ENCODE measurements at regions not wholly inside any gene's neighbourhood (a gene's known extent, or its start where the extent isn't known, plus 50 kb on each side); places are given as distances from the start of the nearest gene placed in this dataset.

DNA sequence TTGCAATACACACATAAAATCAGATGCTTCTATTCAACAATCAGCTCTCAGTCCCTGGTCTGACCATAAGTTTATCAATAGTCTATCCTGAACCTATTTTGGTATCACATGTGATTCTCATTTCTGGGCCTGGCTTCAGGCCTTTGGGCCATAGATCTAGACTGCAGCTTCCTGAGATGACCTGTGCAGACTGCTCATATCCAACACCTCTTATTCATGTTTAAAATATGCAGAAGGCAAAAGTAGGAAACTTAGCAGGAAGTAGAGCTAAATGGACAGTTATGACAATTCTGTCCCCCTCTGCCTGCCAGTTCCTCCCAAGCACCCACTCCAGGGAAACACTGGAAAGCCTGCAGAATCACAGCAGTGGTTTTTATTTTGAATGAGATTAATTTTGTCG is 53.3 kb downstream of the C7orf25 start:
- DNase-seq = no peak

DNA sequence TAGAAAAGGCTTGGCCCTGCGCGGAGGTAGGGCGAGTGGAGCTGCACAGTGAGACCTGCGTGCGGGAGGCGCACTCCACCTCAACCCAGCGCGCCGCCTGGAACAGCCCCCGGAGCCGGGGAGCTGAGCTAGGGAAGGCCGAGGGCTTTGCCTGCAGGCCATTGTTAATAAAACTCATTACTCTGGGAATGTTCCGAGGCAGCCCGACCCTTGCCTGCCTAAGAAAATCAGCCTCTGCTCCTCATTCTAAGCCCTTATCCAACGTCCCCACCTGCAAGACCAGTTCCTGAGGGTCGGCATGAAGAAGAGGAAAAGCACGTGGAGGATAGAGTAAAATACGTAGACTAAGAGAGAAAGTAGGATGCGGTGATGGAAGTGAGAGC is 55.3 kb downstream of the C7orf25 start:
- no peak for DNase-seq

DNA sequence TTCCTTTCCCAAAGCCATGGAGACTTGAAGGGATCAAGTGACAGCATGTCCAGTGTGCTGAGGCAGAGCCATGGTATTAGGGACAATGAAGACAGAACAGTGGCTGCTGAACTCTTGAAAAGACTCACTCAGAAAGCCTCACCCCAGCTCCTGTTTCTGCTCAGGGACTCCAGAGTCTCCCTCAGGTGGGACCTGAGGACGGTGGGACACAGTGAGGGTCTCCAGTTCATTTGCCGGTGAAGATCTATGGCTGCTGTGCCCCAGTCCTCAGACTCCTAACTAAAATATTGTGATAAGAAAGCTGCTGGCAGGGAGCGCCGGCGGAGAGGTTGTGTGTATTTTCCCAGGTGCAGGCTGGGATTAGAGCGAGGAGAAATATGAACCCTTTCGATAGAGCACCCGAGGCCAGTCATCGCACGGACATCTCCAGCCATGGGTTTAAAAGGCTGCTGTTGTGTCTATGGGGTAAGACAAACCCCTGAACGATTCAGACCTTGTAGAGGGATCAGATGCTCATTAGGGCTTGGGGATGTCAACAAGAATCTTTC is 57.2 kb downstream of the C7orf25 start:
- DNase-seq = no peak

DNA sequence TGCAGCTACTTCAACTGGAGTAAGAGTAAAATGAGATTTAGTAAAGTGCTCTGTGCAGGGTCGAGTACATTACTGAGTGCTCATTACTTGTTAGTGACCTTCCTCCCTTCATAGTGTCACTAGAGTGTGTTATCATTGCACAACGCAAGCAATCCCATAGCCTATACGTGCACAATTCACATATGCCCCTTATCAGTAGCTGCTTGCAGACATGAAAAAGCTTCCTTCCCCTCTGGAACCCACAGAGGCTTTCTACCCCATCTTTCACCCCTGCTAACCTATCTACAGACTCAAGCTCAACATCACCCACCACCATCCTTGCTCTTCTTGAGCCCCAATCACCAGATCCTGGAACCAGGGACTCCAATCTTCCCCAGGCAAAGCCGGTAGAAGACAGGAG is 59.3 kb downstream of the C7orf25 start:
- no peak for DNase-seq

DNA sequence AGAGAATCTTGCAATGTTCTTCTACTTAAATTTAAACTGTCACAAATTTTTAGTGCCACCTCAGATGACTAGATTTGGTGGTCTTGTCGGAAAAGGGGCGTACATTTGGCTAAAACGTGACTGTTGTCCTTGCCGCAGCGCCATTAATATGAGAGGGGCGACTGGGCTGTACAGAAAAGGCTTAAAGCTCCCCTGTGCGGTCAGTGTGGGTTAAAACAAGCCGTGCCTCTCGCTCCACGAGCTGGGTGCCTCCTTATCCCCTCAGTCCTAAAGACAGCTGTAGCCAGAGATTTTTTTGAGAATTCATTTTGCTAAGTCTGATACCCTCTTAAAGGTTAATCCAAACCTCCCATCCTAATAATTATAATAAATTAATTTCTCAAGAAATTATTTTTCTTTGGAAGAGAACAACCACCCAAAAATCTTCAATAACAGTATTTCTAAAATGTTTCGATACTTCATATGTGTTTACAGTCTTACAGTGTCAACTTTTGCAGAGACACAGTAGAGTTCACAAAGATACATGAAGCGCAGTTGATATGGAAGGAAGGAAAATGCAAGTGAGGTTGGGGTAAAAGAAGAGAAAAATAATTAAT is 68.6 kb downstream of the C7orf25 start:
- DNase-seq = no peak

DNA sequence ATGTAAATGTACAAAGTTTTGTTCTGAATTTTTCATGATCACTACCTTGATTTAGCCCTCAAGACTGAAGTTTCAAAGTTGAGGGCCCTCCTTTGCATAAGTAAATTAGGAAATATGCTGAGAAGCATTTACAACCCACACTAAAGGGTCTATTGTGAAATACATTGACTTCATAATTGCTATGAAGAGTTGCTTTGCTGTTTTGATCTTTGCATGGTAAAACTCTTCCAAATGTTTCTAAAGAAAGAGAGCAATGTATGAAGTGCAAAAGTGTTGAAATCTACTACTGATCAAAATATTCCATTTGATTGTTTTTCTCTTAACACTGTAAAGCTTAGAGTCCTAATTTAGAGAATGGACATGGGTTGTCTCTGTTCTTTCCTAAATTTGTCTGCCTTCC is 77.2 kb downstream of the C7orf25 start:
- DNase-seq = no peak

DNA sequence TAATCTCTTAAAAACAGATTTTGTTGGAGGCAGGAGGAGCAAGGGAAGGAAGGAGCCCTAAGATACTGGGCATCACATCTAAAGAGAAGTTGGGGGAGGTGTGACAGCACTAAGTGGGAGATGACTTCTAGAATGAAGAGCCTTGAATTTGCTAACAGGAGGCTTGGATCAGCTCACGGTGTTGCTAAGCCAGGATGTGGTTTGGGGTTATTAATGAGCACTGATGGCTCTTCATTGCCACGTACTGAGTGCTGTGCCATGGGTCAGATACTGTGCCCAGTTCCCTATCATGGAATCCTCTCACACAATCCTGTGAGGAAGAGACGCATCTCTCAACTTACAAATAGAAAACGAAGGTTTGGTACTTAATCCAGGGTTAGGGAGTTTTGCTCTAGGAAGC is 78.5 kb downstream of the C7orf25 start:
- no peak for DNase-seq

DNA sequence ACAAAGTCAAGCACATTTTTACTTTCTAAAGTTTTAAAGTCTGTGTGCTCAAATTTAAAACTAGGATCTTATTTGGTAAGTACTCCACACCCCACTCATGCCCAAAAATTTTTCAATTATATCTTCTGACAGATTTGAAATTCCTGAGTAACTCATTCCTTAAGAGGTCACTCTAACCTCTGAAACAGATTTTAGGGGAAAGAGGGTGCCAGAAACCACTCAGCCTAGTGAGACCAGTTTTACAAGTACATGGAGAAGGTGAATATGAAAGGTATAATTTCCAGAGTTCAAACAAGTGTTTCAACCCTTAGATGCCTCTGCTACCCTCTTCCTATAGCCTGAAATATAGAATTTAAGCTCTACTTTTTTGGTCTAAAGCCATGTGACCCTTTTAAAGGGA is 79.2 kb downstream of the C7orf25 start:
- no peak for DNase-seq

DNA sequence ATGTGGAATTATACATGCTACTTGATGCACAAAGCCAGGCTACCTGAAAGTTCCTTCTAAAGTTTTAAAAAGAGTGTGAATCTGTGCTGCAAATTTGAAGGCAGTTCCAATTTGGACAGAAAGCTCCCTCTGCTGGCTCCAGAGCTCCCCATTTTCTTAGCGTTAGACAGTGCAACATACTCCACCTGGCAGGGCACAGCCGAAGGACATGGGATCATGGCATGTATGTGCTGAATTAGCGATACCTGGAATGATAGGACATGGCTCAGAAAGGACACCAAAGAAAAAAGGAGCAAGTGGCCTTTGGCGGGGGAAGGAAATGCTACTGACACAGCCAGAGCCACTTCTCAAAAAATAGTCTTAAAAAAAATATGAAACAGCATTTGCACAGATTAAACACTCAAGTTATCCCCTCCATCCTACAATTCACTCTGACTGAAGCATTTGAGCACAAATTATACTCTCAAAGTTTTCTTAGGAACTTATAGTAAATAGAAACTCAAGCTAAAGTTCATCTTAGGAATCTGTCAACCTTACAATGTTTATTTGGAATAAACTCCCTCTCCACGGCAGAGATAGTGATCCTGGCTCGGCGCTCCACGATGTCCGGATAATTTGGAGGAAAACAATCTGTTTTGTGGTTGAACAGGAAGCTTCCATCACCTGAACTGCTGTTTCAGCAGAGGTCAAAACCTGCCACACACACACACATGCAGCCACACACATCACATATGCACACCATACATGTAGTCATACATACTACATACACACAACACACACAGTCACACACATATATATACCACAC is 80.0 kb downstream of the C7orf25 start:
- no peak for DNase-seq

DNA sequence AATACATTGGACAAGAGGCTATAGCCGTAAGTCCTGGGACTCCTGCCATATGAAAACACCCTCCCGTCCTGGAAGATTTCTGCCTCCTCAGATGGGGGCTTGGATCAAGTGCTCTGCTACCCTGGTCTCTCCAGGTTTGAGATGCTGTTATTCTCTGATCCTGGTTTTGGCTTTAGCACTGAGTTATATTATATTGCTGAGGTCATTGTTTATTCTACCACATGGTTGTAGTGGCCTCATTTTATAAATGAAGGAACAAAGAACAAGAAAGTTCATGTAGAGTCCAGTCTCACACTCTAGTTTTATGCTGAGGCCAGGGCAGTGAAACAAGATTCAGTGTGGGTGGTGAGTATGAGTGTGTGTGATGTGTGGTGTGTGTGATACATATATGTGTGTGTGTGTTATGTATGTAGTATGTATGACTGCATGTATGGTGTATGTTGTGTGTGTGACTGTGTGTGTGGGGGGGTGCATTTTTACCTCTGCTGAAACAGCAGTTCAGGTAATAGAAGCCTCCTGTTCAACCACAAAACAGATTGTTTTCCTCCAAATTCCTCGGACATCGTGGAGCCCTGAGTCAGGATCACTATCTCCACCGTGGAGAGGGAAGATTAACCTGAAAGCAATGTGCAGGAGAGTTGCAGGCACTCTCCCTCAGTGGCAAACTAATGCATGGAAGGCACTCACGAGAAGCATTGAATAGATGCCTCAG is 80.7 kb downstream of the C7orf25 start:
- no peak for DNase-seq

DNA sequence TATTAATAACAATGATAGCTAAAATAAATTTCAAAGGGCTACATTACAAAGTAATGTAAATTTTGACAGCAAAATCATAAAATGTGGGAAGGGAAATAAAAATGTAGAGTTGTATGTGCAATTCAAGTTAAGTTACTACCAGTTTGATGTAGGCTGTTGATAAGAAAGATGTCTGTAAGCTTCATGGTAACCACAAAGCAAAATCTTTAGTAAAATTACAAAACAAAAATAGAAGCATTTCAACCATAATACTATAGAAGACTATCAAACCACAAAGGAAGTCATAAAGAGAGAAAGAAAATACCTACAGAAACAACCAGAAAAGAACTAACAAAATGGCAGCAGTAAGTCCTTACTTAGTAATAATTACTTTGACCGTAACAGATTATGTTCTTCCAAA is 99.1 kb downstream of the C7orf25 start:
- DNase-seq = no peak

DNA sequence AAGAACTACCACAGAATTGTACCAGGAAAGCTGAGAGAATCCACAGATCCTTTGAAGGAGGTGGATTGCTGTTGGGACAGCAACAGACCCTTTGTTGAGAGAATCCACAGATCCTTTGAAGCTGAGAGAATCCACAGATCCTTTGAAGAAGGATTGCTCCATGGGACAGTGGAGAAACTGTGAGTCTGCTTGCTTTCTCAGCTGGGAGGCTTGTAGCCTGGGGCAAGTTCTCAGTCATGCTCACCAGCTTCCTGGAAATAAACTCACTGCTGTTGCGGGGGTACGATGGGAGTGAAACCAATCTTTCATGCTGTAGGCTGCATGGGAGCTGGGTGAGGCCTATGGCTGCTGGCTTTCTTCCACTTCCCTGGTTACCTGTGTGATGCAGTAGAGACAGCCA is 106.3 kb downstream of the C7orf25 start:
- DNase-seq = no peak

DNA sequence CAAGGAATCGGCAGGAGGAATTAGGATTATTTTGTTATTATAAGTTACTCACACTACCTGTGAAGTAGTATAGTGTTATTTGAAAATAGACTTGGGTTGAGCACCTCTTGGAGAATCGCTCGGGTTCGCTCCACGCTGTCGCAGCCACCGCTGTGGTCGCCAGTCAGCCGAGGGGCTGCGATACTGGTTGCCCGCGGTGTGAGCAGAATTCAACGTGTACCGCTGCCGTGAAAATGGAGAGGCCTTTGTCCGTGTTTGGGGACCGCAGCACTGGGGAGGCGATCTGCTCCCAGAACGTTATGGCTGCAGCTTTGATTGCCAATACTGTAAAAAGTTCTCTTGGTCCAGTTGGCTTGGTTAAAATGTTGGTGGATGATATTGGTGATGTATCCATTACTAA is 117.2 kb downstream of the C7orf25 start:
- DNase-seq = no peak

DNA sequence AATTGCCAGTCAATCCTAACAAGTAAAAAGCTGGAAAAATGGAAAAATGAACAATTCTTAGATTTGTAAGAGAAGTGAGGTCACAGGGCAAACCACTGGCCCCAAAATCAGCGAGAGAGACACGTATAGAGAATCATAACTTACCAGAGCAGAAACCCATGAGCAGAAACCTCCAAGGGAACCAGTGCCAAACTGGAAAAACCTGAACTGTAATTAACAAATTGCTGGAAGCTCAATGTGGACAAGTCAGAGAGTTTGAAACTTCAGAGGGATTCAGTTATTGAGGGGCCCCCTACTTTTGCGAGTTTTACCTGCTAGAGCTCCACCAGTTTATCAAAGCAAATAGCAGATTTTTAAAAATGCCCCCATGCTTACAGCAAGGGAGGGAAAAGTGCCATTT is 119.0 kb downstream of the C7orf25 start:
- DNase-seq = no peak

DNA sequence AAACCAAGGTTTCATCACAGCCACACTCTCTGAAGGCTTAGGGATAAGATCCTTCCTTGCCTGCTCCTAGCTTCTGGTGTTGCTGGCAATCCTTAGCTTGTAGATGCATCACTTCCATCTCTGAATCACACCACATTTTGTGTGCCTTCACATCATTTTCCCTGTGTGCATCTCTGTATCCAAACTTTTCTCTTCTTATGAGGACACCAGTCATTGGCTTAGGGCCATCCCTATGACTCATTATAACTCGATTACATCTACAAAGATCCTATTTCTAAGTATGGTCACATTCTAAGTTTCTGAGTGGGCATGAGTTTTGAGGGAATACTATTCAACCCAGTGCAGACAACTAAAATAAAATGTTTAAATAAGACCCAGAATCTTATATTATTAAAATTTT is 121.7 kb downstream of the C7orf25 start:
- DNase-seq = no peak

DNA sequence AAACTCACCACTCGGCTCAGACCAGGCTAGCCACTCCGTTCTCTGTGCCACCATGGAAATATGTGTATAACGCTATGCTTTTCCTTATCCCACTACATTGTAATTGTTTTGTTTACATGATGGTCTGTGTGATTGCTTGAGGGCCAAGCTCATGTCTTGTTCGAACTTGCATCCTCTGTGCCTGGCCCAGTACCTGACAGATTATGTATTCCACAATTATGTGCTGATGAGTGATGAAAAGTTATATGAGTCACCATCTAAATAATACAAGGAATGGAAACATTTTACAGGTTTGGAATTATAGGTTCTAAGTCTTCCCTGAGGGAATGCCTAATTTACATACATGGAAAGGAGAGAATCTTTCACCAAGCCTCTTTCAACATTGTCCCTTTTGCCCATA is 137.4 kb downstream of the C7orf25 start:
- DNase-seq = no peak

DNA sequence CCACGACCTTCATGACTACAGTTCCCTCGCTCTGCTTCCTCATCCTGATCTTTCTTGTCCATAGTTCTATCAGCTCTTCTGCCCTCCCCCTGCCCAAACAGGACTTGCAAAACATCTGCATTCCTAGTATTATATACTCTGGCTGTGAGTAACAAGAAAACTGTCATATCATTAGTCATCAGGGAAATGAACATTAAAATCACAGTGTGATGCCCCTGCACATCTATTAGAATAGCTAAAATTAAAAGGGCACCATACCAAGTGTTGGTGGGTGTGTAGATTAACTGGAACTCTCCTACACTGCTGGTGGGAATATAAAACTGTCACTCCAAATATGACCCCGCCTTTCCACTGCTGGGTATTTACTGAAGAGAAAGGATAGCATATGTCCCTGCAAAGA is 141.8 kb downstream of the C7orf25 start:
- DNase-seq = no peak

DNA sequence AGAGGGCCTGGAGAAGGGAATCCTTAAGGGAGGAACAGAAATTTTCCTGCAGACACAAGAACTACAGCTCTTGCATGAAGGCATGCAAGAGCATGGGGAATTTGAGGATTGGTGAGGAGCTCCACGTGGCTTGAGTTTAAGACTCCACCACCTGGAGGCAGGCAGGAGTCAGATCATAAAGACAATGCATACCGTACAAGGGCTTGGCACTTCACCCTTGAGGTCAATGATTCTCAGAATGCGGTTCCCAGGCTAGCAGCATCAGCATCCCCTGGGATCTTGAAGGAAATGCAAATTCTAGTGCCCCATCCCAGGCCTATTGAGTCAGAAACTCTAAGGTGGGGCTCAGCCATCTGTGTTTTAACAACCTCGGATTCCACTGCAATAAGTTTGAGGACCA is 143.8 kb downstream of the C7orf25 start:
- no peak for DNase-seq

DNA sequence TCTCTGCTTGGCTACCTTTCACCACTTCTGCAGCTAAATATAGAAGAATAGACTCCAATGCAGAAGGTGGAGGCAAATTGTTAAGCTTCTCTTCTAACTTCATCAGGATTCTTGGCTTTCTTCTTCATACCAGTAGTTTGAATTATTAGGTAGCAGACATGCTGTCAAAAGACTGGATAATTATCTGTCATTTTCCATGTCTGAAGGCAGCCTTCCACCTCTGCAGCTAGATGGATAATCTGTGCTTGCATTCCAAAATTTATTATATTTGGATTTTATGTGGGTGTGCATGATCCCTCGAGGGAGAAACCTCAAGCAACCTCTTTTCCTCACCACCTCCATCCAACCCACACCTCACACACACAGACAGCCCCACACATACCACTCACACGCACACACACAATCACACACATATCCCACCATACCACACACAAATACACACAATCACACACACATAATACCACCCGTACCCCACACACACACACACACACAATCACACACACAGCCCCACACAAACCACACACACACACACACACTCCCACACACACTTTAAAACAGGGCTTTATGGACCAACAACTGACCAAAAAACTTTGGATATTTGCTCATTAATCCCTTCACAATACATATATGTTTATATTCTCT is 145.0 kb downstream of the C7orf25 start:
- DNase-seq = no peak

DNA sequence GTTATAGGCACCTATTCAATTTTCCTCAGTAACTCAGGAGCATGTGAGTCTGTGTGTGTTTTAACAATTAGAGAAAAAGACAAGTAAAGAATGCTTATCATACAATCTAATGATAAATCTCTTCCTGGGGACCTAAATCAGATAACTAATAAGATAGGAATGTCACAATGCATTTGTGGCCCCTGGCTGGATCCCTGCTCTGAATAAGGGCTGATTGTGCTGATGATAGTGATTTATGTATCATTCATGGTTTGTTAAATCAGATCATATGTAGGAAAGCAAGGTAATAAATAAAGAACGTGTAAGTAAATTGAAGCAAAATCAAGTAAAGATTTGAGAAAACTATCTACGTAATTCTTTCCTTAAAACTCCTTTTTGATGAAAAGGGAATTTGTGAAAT is 145.9 kb downstream of the C7orf25 start:
- no peak for DNase-seq

DNA sequence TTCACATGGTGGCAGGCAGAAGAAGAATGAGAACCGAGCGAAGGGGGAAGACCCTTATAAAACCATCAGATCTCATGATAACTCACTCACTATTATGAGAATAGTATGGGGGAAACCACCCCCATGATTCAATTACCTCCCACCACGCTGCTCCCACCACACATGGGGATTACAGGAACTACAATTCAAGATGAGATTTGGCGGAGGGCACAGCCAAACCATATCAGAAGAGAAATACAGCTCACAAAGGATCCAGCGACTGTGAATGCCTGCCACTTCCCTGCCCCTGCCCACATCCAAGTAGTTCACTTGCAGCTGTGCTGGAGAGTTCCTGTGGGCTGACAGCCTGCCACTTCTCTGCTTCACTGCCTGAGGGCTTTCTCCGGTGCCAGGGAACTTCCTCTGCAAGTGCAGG is 148.7 kb downstream of the C7orf25 start:
- DNase-seq = no peak

DNA sequence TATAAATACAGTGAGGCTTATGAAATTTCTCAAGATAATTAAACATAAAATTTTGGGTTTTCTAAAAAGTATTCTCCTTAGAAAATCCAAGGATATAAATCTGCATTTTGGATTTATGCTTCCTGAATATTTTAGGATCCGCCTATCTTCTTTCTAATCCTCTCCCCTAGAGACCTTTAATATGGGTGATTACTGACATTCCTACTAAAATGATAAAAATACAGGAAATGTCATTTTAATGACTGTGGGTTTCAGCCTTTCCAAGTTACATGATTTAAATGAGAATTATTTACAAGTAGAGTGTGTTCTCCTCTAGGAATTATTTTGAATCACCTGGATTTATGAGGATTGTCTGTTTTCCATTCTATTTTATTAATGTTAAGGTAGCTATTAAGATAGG is 150.4 kb downstream of the C7orf25 start:
- DNase-seq = no peak

DNA sequence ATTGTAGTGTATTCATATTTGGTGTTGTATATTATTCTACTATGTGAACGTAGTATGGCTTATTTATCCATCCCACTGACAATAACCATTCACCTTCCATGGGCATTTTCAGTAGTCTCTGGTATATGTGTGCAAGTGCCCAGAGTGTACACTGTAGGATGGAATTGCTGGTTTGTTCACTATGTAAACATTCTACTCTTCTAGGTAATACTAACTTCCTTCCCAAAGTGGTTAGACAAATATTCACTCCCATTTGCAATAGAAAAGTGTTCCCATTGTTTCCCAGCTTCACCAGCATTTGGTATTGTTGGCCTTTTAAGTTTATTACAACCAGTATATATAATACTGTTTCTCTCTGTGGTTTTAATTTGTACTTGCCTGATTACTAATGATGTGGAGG is 153.7 kb downstream of the C7orf25 start:
- no peak for DNase-seq

DNA sequence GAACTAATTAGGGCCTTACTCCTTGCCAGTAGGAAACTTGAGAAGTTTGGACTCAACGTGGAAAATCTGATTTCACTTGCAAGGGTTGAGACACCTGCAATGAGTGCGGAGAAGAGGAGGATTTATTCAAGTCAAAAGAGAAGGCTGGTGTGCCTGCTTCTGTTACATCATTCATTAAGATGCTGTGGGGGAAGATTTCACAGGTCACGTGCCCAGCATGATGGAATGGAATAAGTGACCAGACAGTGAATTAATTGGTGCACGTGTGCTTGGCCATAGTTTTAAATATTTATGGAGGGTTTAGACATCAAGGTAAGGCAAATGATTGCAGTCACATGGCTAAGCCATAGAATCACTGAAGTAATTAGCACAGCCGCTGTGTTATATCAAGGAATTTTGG is 155.0 kb downstream of the C7orf25 start:
- no peak for DNase-seq
